ENCODE measurements at regions not wholly inside any gene's neighbourhood (a gene's known extent, or its start where the extent isn't known, plus 50 kb on each side); places are given as distances from the start of the nearest gene placed in this dataset.

GRCh38 chr5:60356745-60357144, 343.2 kb downstream of the DEPDC1B start:
- POLR2A ChIA-PET (ENCODE audit: low non-redundant PET) = no interaction called here
- BruUV-seq (replicated peaks) = no TSS peak
- DNase-seq (ENCODE audit: low spot score) = no peak
- CTCF ChIA-PET = interaction anchor here (0.7 kb wide), 1 partner anchor 1000 kb away, joined by 3 read pairs; no protein-coding TSS in a partner anchor
- no peaks in the 10 kb centered on the region for H3K9me3 ChIP-seq (ENCODE audit: low read depth, low read length, poor library complexity, severe bottlenecking)
- TF ChIP-seq, protein P1, sequence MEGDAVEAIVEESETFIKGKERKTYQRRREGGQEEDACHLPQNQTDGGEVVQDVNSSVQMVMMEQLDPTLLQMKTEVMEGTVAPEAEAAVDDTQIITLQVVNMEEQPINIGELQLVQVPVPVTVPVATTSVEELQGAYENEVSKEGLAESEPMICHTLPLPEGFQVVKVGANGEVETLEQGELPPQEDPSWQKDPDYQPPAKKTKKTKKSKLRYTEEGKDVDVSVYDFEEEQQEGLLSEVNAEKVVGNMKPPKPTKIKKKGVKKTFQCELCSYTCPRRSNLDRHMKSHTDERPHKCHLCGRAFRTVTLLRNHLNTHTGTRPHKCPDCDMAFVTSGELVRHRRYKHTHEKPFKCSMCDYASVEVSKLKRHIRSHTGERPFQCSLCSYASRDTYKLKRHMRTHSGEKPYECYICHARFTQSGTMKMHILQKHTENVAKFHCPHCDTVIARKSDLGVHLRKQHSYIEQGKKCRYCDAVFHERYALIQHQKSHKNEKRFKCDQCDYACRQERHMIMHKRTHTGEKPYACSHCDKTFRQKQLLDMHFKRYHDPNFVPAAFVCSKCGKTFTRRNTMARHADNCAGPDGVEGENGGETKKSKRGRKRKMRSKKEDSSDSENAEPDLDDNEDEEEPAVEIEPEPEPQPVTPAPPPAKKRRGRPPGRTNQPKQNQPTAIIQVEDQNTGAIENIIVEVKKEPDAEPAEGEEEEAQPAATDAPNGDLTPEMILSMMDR (conservative IDR thresholded peaks at IDR 0.05; ENCODE audit: low read depth, low read length) = no peak
- no peak for TF ChIP-seq EZH2 (IDR thresholded peaks at IDR 0.05; ENCODE audit: borderline replicate concordance, low read depth, low read length, poor library complexity, severe bottlenecking)
- H3K4me1 ChIP-seq (ENCODE audit: insufficient read depth, low read length, poor library complexity, severe bottlenecking) = no peaks in the 10 kb centered on the region
- H3K36me3 ChIP-seq (ENCODE audit: insufficient read depth, low read length, poor library complexity, severe bottlenecking) = no peaks in the 10 kb centered on the region
- H3K27ac ChIP-seq (ENCODE audit: low read depth, low read length, poor library complexity, severe bottlenecking) = no peak overlapping the region
- H3K4me3 ChIP-seq (ENCODE audit: low read depth, low read length, poor library complexity, severe bottlenecking) = no peak overlapping the region
- intact Hi-C loops (cut with micrococcal nuclease; ENCODE audit: unreplicated experiment) = no loop called here
- peaks cover 1% of the 10 kb centered on the region for H3K27me3 ChIP-seq (replicated peaks; ENCODE audit: insufficient read depth, low read depth, low read length, poor library complexity)

DNA sequence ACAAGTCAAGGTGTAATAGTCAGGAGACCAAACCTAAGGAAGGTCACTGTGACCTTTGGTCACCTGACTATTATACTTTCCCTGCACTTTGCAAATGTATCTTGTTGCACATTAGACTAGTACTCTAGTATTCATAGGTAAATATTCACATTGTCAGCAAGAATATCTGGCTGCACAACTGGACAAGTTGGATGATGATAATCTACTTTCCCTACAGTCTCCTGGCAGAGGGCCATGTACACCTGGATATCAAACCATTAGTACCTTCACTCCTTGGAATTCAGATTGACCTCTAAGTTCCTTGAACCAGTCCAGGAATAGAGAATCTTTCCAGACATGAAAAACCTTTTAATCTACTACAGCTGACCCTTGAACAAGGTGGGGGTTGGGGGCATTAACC, 344.8 kb downstream of the DEPDC1B start:
- no peak overlapping the region for H3K27ac ChIP-seq (ENCODE audit: low read depth, low read length, poor library complexity, severe bottlenecking)
- H3K4me1 ChIP-seq (ENCODE audit: insufficient read depth, low read length, poor library complexity, severe bottlenecking) = no peaks in the 10 kb centered on the region
- ChIA-PET CTCF (no interaction called here), POLR2A (ENCODE audit: low non-redundant PET) (no interaction called here)
- no peak overlapping the region for H3K4me3 ChIP-seq (ENCODE audit: low read depth, low read length, poor library complexity, severe bottlenecking)
- no TSS peak for BruUV-seq (replicated peaks)
- no peaks in the 10 kb centered on the region for H3K9me3 ChIP-seq (ENCODE audit: low read depth, low read length, poor library complexity, severe bottlenecking)
- intact Hi-C loops (cut with micrococcal nuclease; ENCODE audit: unreplicated experiment) = no loop called here
- no peaks in the 10 kb centered on the region for H3K27me3 ChIP-seq (replicated peaks; ENCODE audit: insufficient read depth, low read depth, low read length, poor library complexity)
- no peak for DNase-seq (ENCODE audit: low spot score)
- no peaks in the 10 kb centered on the region for H3K36me3 ChIP-seq (ENCODE audit: insufficient read depth, low read length, poor library complexity, severe bottlenecking)
- TF ChIP-seq EZH2 (IDR thresholded peaks at IDR 0.05; ENCODE audit: borderline replicate concordance, low read depth, low read length, poor library complexity, severe bottlenecking) = no peak

DNA sequence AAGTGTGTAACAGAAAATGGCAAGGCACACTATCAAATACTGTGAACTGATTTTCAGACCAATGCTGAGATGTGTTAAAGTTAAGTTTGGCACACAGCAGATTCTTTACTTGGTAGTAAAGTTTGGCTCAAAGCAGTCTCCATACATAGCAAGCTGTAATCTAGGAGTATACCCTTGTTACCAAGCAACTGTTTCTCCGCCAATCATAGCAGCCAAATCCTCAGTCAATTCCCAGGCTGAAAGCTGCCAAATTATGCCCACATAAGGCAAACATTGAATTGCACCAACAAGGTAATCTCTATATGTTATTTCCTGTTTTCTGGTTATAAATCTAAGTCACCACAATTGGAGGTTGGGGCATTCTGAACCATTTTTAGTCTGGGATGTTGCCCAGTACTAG, 345.7 kb downstream of the DEPDC1B start:
- POLR2A ChIA-PET (ENCODE audit: low non-redundant PET) = no interaction called here
- intact Hi-C loops (cut with micrococcal nuclease; ENCODE audit: unreplicated experiment) = no loop called here
- Histone ChIP-seq H3K9me3 (ENCODE audit: low read depth, low read length, poor library complexity, severe bottlenecking) (no peaks in the 10 kb centered on the region), H3K27ac (ENCODE audit: low read depth, low read length, poor library complexity, severe bottlenecking) (no peak overlapping the region), H3K4me1 (ENCODE audit: insufficient read depth, low read length, poor library complexity, severe bottlenecking) (no peaks in the 10 kb centered on the region), H3K36me3 (ENCODE audit: insufficient read depth, low read length, poor library complexity, severe bottlenecking) (no peaks in the 10 kb centered on the region), H3K27me3 (replicated peaks; ENCODE audit: insufficient read depth, low read depth, low read length, poor library complexity) (no peaks in the 10 kb centered on the region), H3K4me3 (ENCODE audit: low read depth, low read length, poor library complexity, severe bottlenecking) (no peak overlapping the region)
- no TSS peak for BruUV-seq (replicated peaks)
- no peak for TF ChIP-seq EZH2 (IDR thresholded peaks at IDR 0.05; ENCODE audit: borderline replicate concordance, low read depth, low read length, poor library complexity, severe bottlenecking)
- TF ChIP-seq, protein P1 (conservative IDR thresholded peaks at IDR 0.05; ENCODE audit: low read depth, low read length) = no peak
- peak; percentile 31 for DNase-seq (ENCODE audit: low spot score)
- CTCF ChIA-PET = no interaction called here

DNA sequence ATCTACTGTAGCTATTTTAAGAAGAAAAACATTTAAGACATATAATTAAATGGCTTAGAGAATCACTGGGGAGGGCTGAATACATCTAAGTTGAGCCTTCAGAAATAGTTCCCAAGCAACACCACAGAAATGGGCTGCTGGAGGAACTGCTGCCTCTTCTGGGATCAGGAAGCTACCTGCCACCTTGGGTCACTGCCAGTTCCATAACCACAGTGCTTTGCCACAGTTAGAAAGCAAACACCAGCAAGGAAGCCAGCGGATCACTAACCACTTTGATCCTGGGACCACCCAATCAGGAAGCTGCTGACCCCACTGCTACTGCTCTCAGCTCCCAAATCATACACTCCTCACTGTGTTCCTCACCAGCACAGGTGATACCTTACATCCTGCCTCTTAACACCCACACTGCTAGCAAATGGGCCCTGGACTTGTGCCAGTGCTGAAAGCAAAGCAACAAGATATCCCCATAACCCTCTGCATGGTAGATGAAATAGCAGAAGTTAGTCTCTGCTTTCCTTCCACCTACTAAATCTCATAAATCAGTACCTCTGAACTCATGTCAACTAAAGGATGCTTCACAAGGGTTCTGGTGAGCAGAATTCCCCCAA, 346.9 kb downstream of the DEPDC1B start:
- Histone ChIP-seq H3K27ac (ENCODE audit: low read depth, low read length, poor library complexity, severe bottlenecking) (no peak overlapping the region), H3K9me3 (ENCODE audit: low read depth, low read length, poor library complexity, severe bottlenecking) (no peaks in the 10 kb centered on the region), H3K4me1 (ENCODE audit: insufficient read depth, low read length, poor library complexity, severe bottlenecking) (no peaks in the 10 kb centered on the region), H3K4me3 (ENCODE audit: low read depth, low read length, poor library complexity, severe bottlenecking) (no peak overlapping the region), H3K27me3 (replicated peaks; ENCODE audit: insufficient read depth, low read depth, low read length, poor library complexity) (no peaks in the 10 kb centered on the region), H3K36me3 (ENCODE audit: insufficient read depth, low read length, poor library complexity, severe bottlenecking) (no peaks in the 10 kb centered on the region)
- intact Hi-C loops (cut with micrococcal nuclease; ENCODE audit: unreplicated experiment) = no loop called here
- DNase-seq (ENCODE audit: low spot score) = no peak
- BruUV-seq (replicated peaks) = no TSS peak
- TF ChIP-seq, protein P1 (conservative IDR thresholded peaks at IDR 0.05; ENCODE audit: low read depth, low read length) = no peak
- no peak for TF ChIP-seq EZH2 (IDR thresholded peaks at IDR 0.05; ENCODE audit: borderline replicate concordance, low read depth, low read length, poor library complexity, severe bottlenecking)
- POLR2A ChIA-PET (ENCODE audit: low non-redundant PET) = no interaction called here
- CTCF ChIA-PET = no interaction called here

Measured in A673 (cell line).